ENCODE measurements at regions not wholly inside any gene's neighbourhood (a gene's known extent, or its start where the extent isn't known, plus 50 kb on each side); places are given as distances from the start of the nearest gene placed in this dataset.

DNA sequence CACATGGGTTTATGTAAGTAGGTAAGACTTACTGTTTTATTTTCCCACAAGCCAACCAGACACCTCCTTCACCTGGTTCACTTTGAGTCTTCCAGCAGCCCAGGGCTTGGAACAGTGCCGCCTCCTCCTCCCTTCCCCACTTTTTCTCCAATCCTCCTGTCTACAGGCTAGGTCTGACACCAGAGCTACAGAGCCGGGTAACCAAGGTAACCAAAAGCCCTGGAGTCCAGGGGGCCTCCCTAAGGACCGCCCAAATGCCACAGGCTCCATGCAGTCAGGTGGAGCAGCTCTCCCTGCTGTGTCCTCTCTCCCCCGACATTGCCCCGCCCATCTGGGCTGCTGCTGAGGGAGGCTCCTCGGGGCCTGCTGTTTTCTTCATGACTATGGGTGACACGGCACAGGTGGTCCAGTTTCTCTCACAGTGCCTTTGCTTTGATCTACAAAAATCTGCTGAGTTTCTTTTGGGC is 138.0 kb upstream of the EFNA5 start:
- DNase-seq, result no peak

DNA sequence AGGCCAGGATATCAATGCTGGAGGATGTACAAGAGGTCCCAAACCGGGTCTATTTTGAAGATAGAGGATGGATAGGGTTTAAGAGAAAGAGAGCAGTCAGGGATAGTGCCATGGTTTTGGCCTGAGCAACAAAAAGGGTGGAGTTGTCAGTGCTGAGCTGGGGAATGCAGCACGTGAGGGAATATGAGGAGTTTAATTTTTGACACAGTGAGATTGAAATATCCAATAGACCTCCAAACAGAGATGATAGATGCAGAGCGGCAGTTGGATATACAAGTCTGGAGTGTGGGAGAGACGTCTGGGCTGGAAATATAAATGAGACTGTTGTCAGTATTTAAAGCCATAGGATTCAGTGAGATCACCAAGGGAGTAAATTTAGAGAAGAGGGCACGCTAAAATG is 136.7 kb upstream of the EFNA5 start:
- no peak for DNase-seq

DNA sequence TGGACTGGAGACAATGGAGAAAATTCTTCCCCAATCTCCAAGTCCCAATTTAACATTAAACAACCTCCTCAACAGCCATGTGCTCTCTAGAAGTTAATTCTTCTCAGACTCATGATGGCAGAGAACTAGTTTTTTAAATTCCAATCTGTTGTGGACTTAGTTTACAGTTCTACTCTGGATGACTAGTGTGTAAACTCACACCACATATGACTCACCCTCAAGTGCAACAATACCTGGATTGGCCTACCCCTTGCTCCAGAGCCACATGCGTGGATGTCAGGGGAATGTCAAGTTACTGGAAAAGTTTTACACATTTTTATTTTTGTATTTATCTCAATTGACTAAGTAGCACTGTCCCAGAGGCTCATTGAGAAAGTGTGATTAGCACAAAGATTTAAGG is 136.0 kb upstream of the EFNA5 start:
- no peak for DNase-seq

DNA sequence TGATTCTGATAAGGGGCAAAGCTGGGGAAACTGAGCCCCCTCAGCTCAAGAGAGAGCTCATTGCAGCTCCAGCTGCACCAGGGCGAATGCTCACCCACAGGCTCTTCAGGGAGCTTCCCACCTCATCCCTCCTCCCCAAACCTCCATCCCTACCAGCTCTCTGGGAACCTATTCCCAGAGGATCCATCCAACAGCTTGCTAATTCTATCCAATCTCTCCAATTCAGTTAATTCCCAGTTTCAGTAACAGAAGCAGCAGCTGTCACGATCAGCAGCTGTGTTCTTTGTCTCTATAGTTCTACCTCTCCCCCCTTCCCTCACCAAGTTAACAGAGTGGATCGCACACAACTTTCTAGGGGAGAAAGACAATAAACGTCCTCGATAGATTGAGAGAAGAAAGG is 135.5 kb upstream of the EFNA5 start:
- DNase-seq, result no peak

DNA sequence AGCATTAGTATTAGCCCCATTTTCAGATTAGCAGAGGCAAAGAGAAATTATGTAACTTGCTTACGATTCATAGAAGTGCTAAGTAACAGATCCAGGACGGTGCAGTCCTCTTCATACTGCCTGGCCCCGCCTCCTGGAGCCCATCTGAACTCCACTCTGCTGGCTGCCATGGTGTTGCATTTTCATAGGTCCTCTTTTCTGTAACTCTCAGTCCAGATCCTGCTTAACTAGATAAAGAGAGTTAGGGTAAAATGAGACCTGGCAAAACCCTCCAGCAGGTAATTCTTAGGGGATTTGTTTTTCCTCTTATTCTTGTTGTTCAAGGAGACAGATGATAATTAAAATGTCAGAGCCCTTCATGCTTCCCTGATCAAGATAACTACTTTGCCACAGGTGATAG is 135.1 kb upstream of the EFNA5 start:
- no peak for DNase-seq

DNA sequence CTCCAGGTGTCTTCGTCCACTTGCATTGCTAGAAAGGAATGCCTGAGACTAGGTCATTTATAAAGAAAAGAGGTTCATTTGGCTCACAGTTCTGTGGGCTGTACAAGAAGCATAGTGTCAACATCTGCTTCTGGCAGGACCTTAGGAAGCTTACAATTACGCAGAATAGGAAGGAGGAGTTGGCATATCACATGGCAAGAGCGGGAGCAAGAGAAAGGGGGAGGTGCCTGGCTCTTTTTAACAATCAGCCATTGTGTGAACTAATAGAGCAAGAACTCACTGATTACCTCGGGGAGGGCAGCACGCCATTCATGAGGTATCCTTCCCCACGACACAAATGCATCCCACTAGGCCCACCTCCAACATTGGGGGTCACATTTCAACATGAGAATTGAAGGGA is 134.4 kb upstream of the EFNA5 start:
- DNase-seq, result no peak

DNA sequence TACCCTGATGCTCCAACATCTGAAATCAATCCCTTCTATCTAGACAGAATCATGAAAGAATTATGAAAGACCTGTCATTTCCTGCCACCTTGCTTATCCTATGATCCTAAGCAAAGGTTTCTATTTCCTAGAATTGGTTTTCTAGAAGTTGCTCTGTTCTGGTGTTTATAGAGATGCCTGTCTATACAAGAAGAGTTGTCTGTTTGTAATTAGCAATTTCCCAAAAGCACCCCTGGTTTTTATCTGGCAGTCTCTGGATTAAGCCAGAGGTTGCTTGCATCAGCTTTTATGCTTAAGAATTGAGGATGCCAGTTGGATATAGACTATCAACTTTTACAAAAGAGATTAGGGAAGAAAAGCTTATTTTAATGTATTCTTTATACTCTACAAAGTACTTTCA is 133.0 kb upstream of the EFNA5 start:
- no peak for DNase-seq

DNA sequence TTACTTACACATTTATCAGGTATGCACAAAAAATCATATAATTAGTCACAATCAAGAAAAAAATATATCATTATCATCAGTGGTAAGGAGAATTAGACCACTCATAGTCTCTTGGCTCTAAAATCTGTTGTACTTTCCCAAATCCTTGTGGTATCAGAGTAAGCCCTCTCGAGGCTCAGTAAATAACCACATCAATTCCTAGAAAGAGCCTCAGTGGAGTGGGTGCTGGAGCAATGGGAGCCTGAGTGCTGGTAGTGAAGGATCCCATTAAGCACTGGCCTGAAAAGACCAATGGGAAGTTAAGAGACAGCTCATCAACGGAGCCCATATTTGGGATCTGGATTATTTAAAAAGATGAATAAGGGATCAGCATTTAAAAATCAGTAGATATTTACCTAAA is 130.3 kb upstream of the EFNA5 start:
- DNase-seq, result no peak

DNA sequence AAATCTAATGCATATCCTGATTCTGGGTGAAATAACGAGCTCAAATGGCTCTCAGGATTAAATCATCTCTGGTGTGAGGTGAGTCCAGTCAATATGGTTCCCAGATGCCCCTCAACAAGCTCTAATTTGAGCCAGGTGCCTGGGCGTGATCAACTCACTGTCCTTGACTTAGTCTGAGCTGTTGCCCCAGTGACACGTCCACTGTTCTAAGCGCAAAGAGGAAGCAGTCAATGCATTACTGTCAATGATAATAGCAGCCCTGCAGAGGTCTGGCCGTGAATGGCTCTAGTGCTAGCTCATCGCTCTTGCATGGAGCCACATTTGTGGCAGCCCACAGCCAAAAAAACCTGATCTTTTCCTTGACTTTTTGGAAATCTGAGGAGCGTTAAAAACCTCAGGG is 128.6 kb upstream of the EFNA5 start:
- no peak for DNase-seq

DNA sequence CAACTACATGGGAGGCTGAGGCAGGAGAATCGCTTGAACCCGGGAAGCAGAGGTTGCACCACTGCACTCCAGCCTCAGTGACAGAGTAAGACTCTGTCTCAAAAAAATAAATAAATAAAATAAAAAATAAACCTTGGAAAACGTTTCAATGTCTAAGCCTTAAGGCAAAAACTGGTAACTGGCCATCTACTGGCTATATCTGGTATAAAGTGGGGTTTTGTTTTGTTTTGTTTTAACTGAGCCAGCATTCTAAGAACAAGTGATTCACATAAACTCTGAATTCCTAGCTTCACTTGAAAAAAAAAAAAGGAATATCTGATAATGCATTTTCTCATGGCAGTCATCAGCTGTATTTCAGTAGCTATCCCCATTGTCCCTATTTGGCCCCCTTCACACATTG is 126.1 kb upstream of the EFNA5 start:
- no peak for DNase-seq

DNA sequence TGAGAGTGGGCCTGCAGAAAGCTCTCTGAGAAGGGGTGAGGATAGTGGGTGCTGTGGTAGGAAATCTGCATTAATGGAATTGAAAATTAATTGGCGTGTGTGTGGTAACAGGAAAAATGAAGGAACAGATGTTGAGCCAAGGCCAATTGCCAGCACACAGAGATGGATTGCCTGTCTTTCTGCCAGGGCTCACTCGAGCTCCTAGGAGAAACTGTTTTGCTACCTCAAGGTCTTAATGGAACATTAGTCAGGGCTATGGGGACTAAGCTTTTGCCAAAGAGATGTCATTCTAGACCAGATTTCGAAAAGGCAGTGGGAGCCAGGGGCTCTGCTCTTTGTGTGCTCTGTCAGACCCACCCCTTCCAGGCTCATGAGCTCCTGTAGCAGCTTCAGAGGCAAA is 124.0 kb upstream of the EFNA5 start:
- no peak for DNase-seq

DNA sequence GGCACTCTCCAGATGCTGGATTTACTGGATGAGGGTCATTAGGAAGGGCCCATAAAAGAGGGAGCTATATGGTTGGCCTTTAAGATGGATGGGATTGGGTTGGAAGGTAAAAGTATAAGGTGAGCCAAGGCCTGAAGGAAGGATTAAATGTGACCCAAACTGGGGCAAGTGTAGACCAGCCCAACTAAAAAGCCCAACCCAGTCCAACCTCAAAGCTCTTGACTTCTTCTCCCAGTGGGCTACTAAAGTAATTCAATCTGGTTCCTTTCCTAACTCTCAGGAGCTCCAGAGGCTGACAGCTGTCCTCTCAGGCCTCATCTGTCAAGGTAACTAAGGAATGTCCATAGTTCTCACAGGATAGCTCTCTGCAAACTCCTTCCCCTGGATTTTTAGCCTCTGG is 122.2 kb upstream of the EFNA5 start:
- DNase-seq, result no peak

DNA sequence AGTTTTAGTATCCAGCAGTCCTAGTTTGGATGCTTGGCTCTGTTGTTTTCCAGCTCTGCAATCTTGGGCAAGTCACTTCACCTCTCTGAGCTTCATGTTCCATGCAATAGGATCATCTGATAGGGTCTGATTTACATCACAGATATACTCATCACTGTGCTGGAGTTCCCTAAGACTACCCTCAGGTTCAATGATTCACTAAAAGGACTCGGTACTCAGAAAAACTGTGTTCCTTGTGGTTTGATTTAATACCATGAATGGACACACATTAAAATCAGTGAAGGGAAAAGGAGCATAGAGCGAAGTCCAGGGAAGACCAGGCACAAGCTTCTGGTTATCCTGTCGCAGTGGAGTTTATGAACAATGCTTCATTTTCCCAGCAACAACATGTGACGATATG is 119.9 kb upstream of the EFNA5 start:
- no peak for DNase-seq

DNA sequence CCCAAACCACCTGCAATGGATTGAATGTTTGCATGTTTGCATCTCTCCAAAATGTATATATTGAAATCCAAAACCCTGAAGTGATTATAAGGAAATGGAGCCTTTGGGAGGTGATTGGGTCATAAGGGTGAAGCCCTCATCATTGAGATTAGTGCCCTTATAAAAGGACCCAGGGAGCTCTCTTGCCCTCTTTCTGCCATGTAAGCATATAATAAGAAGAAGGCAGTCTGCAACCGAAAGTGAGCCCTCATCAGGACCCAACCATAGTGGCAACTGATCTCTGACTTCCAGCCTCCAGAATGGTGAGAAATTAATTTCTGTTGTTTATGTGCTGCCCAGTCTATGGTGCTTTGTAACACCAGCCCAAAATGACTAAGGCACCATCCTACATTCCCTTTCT is 115.7 kb upstream of the EFNA5 start:
- no peak for DNase-seq

DNA sequence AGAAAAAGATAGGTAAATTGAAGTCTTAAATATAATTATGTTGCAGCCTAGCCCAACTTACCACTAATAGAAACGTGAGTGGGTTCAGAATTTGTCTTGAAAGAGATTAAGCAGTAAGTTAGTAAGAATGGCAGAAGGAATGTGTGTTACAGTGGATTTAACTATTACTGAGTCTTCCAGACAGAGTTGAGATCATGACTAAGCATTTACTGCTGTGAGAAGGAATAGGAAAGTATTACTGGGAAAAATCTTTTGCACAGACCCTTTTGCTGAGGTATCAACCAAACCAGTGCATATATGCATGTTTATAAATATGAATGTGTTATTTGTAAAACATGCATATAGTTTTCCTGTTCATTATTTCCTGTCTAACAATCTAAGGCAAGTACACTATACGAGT is 112.8 kb upstream of the EFNA5 start:
- no peak for DNase-seq

DNA sequence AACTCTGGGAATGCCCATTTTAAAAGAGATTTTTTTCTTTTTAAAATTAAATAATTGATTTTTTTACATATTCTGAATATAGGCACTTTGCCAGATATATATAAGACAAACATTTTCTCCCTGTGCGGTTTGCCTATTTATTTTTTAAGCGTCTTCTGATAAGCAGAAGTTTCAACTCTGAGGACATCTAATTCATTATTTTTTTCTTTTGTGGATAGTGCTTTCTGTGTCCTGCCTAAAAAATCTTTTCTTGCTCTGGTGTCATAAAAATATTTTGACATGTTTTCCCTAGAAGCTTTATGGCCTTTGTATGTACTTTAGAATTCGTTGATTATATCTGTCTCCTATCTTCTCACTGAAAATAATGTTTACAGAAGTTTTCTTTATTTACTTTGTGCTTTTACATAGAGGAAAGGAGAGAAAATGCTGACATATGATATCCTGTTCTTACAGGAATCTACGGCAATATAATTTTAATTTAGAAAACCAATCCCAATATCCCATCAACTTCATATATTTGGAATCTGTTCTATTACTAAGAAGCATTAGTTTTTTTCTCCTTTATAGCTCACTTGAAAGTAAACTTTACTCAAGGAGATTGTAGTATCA is 111.9 kb upstream of the EFNA5 start:
- DNase-seq, result no peak

DNA sequence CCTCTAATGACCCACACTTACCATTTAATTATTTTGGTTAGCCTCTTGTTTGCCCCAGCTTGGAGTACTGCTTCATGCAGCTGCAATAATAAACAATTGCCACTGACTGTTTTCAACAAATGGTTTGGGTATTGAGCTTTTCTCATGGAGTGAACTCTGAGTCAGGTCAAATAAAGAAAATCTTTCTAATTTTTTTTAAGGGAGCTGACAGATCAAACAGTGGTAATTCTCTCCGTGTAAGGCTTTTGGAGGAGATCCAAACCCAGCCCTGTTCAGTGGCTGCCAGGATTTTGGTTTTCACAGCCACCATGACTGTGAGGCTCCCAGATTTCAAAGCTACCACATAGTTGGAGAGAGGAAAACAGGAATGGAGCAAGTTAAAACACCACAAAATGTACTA is 110.7 kb upstream of the EFNA5 start:
- no peak for DNase-seq

DNA sequence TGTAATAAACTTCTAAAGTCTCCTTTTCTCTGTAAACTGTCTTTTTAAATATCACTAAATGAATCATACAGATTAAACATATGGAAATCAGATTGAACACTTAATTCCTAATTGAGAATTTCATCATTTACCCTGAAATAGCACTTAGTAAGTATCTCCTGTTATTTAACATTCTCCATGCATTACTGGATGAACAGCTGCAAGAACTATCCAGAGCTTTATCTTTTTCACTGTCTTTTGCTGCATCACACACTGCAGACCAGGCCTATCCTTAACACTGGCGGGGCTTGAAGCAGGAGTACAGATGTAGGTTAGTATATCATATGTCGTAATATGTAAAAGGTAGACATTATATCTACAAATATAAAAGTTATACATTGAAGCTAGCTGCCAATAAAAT is 108.7 kb upstream of the EFNA5 start:
- no peak for DNase-seq

DNA sequence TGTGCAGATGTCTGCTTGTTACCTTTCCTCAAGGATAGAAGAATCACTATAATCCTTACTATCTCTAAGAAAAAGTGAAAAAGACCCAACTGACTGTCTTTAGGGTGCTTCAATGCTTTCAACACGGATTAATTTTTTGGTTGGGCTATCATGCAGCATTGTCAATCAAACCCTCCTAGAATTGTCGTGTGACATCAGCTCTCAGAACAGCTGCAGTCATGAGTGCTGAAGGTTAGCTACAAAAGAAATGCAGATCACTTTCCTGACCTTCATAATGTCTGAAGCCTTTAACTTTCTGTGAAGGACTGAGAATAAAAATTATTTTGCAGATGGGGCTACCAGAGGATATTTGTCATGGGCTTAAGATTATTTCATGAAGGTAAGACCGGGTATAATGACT is 107.9 kb upstream of the EFNA5 start:
- no peak for DNase-seq

DNA sequence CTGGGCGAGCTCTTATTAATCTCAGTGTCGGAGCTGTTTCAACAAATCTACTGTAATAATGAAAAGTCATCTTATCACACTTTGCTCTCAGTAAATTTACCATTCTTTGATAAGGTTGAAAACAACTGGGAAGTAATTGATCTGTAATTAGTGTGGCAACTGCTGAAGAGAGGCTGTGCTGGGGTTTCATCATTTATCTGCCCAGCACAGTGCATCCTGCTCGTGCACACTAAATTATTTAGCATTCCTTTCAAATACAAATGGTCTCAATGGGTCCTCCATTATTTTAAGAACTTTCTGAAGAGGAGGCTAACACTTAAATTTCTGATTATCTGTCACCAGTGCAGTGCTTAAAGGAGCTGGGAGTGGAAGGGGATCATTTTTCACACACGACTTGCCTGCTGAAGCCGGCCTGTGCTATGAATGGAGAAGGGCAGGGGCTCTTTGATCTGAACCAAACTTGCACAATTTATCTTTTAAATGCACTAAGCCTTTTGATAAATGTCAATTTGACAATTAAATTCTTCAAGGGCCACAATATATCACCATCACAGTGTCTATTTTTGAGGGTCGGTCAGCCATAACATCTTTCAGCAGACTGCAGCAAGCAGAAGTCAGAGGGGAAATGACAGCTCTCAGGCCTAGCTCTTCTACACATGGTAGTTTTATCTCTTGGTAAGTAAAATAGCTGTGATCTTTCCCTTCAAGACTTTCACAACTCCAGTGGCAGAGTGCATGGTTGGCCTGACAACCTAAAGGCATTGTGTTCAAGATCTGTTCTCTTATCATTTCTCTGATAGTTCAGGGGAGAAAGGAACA is 106.4 kb upstream of the EFNA5 start:
- DNase-seq, result no peak

DNA sequence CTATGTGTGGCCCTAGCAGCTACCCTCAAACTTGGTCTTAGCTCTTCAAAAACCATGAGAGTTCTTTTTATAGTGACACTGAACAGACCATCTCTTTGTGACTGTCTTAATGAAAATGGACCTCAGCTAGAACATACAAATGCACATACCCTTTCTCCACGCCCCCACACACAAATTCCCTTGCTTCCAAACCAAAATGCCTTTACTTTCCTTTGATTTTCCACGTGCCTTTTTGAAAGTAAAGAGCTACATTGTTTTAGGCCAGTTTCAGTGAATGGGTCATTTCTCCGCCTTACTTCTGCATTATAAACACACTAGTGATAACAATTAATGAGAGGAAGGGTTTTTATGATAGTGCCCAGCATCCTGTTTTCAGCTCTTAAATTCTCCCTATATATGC is 105.8 kb upstream of the EFNA5 start:
- DNase-seq, result no peak

DNA sequence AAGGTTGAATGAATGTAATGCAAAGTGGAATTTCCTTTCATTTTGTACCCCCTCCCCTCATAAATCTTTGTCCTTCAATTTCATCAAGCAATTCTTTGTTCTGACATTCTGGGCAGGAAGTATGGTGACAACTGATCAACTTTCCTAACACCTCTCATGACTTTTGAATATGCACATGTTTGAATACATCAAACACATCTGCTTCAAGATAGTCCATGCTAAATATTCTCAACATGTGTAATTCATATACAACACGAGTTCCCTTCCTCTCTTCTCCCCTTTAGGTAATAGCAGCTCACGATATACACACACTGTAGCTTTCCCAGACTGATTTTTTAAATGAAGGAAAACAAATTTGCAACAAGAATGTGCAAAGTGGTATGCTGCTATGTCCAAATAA is 103.6 kb upstream of the EFNA5 start:
- no peak for DNase-seq

DNA sequence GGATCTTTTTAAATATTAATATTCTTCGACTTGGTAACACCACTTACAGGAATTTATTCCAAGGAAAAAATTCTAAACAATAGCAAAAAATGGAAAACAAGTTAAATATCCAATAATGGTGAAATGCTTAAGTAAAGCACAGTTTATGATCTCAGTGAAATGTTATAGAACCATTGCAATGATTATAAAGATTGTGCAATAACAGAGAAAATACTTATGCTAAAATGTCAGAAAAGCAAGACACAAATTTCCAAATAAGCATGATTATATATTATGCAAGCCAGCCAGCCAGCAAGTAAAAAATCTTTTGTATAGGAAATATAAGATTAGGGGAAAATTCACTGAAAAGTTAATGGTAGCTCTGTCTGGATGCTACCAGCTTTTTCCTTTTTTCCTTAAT is 102.7 kb upstream of the EFNA5 start:
- no peak for DNase-seq

DNA sequence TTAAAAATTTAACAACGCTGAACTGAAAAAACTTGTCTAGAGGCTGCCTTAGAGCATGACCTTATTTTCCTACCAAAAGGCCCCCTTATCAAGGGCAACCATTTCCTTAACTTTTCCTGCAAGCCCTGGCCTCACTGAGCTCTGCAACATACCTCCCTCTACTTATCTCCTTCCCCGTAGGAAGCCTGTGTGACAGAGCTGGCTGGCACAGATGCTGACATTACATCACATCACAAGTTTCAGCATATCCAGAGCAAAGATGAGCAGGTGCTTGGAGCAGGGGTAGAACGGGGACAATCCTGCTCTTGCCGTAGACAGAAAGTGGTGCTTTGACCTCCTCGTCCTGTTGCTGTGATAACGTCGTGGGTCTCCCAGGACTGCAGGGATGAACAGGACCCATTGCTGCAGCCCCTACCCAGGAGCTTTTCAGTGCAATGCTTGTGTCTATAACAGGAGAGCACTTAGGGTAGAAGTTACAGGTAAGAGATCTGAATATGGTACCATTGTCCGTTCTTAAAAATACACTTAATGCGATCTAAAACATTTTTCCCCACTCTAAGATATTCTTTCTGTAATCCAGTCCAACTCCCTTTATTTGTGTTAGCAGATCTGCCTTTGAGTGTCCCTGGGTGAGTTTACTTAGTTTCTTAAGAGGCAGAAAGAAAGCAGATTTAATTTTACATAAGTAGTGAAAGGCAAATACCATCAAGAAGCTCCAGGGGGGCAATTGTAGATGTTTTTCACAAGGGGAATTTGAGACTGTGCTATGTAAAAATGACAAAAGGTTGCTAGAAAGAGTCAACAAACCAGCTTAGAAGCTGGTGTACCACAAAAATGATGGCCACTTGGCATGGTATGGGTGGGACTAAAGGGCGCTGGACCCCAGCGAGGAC is 101.9 kb upstream of the EFNA5 start:
- no peak for DNase-seq
